GM18951 (cell line): ENCODE measurements at regions not wholly inside any gene's neighbourhood (a gene's known extent, or its start where the extent isn't known, plus 50 kb on each side); places are given as distances from the start of the nearest gene placed in this dataset.

ENCODE experiments used
- POLR2A ChIP-seq: IDR thresholded peaks from 4 replicates; pipeline ENCODE4 v1.6.1; 2011; ENCODE audit warnings: mild to moderate bottlenecking; ENCODE audit not compliant: insufficient read length, insufficient read depth; ENCODE audit errors: extremely low read depth
- in situ Hi-C: fragments of 300-500 bp; cut with MboI; formaldehyde crosslinking; loops from one replicate; pipeline ENCODE4 v1.12.0; 2022; ENCODE audit warnings: low sequenced_read_pairs, mixed read lengths, inconsistent platforms; ENCODE audit not compliant: unreplicated experiment

DNA sequence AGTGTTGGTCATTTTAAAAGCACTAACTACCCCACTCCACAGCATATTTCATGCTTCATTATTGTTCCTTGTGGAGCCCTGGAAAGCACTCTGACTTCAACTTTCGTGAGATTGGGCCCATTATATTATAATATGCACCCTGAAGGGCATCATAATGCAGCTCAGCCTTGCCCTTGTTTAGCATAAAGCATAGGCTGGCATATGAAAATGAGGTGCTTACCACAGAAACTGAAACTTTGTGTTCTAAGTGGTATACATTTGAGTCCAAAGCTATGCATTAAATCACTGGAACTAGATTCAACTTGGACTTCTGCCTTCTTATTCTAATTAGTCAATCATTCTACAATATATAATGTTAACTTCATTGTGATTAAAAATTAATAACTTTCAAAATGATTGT lies 1027.9 kb downstream of the STIM2 start:
- in situ Hi-C loops: no loop called here
- no peak for TF ChIP-seq POLR2A

DNA sequence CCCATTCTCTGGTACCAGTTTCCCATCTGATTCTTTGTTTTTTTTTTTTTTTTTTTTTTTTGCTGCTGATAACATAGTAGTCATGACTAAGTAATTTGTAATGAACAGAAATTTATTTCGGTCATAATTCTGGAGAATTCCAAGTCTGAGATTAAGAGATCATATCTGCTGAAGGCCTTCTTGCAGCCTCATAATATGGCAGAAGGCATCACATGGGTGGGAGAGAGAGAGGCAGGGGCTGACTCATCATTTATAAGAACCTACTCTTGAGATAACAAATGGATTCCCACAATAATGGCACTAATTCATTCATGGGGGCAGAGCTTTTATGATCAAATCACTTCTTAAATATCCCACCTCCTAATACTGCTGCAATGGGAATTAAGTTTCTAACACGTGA lies 1034.3 kb downstream of the STIM2 start:
- no peak for TF ChIP-seq POLR2A
- in situ Hi-C loops: no loop called here

DNA sequence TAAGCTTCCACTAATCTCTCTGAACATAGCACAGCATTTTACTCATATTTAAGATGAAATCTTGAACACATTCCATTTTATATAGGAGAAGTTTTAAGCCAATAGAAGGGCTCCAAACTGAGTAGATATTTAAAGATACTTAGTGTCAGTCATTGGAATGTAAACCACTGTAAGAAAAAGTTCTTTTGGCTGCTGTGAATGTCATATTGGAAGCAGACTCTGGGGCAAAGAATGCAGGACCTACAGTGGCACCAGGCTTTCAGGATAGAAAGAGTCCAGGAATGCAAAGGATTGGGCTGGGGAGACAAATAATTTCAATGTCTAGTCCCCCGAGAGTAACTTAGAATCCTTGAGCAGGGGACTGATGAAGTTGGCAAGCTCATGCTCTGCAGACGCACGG lies 1047.7 kb downstream of the STIM2 start:
- no peak for TF ChIP-seq POLR2A
- in situ Hi-C loops: no loop called here

DNA sequence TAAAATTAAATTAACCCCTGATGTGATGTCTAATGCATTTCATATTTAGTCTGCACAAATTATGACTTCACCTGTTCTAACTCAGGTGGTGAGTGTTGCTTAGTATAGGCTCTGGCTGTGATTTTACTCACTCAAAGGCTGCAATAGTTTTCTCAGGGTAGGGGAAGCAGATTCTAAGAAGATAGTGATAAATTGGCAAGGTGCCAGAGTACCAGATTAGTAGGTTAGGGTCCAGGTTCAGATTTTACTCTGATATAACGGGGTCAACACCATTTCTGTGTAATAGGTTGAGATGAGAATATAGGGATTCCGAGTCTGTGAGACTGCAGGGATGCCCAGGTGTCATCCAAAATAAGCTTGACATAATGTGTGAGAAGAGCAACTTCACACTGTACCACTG lies 1049.6 kb downstream of the STIM2 start:
- in situ Hi-C loops: no loop called here
- no peak for TF ChIP-seq POLR2A

DNA sequence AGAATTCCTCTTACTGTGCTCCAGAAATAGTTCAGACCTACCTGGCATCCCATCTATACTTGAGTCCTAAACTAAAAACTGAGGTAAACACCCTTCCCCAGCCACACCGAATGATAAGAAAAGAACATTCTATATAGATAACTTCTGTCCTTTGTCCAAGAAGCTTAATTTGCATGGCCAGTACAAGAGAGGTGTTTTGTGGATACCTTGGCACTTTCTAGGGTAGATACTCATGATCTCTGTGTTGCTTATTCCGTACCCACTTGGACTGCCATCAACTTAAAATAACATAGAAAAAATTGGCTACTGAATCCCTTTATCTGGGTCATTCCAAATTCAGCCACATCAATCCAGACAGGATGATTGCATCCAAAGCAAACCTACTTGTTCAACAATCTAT lies 1050.4 kb downstream of the STIM2 start:
- TF ChIP-seq POLR2A: no peak
- in situ Hi-C loops: no loop called here

DNA sequence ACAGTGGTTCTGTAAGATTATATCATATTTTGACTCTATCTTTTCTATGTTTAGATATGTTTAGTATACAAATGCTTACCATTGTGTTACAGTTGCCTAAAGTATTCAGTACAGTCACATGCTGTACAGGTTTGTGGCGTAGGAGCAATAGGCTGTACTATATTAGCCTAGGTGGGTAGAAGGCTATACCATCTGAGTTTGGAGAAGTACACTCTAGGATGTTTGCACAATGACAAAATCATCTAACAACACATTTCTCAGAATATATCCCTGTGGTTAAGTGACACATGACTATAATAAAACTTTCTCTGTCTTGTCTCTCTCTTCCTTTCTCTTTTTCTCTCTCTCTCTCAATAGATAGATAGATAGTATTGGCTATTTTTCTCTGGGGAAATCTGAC lies 1053.1 kb downstream of the STIM2 start:
- in situ Hi-C loops: no loop called here
- no peak for TF ChIP-seq POLR2A

DNA sequence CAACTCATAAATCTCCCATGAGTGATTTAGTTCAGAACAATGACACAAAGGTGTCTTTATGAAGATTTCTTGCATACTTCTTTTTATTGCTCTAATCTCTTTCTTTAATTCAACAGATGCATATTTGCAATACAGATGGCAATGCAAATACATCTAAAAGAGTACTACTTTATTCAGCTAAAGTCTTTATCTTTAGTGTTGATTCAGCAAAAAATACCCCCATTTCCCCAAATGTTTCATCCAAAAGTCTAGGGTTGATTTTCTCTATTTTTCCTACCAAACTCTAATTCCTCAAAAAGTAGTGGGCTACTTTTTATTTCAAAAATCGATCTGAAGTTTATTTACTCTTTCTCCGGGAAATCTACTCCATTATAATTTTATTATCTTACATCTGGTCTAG lies 1055.2 kb downstream of the STIM2 start:
- in situ Hi-C loops: no loop called here
- no peak for TF ChIP-seq POLR2A

DNA sequence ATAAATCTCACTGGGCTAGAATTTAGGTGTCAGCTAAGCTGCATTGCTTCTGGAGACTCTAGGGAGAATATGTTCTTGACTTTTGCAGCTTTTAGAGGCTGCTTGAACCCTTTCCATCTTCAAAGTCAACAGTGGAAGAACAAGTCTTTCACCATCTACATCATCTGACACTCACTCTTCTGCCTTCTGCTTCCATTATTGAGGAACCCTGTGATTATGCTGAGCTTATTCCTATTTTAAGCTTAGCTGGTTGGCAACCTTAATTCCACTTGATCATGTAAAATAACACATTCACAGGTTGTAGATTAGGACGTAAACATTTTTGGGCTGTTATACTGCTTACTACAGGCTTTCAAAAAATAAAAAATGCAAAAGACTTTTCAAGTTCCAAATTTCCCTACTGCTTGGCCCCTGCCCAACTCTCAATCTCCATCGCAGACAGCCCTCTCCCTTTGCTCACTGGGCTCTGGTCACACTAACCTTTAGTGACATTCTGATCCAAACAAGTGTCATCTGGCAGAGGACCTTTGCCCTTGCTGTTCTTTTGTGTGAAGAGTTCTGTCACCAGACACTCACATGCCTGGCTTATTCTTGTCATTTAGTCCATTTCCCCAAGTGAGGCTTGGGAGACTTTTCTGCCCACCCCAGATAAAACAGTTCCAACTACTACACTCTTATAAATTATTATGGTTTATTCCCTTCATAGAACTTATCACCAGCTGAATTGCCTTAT lies 1056.0 kb downstream of the STIM2 start:
- in situ Hi-C loops: no loop called here
- no peak for TF ChIP-seq POLR2A

DNA sequence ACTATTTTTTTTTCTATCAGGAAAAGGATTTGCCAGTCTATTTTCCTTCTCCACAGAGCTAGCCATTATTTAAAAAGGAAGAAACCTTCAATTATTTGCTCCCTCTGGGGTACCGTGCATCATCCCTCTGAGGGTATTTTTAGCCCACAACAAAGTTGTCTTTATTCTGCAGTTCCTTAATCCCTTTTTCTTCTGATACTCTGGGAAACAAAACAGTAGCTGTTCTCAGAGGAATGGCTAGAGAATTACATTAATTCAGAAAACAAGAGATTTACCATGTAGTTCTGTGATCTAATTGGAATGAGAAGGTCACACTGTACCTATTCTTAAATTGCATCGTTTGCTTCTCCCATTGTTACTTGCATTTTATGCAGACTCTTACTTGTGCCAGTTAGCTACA lies 1056.7 kb downstream of the STIM2 start:
- no peak for TF ChIP-seq POLR2A
- in situ Hi-C loops: no loop called here

DNA sequence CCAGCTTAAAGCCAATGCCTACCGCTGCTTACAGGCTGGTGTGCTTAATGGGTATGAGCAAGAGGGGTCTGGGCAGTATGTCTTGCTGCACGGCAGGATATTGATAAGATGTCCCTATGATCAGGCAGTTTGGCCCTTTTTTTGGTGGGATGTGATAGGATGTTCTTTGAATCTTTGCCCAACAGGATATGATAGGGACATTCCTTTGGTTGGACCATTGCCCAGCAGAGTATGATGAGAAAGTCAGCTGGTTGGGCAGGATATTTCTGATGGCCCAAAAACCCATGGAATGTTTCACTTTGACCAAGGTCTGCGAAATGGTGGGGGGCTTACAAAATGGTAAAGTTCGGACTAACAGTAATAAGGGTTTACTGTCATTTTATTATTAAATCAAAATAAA lies 1060.6 kb downstream of the STIM2 start:
- no peak for TF ChIP-seq POLR2A
- in situ Hi-C loops: no loop called here

DNA sequence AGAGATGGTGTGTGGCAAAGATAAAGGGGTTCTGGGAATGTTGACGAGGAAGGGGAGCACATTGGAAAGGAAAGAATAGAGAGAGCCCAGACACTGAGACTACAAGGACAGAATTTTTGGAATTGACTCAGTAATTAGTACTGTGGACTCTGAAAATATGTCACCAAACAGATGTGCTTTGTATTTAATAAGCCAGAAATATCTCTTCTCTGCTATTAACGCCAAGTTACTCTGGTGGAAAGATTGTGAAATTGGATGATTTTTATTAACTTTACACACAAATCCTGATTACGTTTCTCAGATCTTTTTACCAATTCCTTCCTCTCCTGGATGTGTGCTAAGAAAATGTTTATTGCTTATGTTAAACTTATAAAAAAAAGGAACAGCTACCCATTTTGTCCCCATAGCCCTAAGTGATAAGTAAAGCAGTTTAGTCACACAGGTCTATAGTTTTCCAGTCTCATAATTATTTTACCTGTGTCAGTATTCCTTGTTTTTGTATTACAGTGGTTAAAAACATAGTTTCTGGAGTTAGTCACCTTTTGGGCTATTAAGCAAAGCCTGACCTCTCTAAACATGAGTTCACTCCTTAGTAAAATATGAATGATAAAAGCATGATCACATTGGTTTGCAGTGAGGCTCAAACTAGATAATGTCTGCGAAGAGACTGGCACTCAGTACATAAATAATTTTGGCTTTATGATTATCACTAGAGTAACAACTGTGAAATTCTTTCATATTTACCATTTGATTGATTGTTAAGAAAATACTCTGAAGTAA lies 1068.3 kb downstream of the STIM2 start:
- TF ChIP-seq POLR2A: no peak
- in situ Hi-C loops: no loop called here

DNA sequence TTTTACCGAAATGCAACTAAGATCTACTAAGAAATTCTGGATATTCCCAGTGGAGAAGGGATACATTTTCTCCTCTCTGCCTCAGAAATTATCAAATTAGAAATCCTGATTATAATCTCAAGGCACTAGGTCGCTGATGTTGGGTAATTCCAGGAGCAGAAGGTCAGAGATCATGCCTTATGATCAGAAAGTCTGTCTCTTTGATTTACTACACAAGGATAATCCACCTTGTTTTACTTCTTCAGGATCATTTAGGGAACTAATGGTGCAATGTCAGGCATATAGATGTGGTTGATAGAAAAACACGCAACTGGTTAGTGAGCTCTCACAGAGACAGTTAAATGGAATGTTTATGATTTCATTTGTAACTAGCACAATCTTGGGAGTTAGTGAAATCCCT lies 1069.7 kb downstream of the STIM2 start:
- TF ChIP-seq POLR2A: no peak

DNA sequence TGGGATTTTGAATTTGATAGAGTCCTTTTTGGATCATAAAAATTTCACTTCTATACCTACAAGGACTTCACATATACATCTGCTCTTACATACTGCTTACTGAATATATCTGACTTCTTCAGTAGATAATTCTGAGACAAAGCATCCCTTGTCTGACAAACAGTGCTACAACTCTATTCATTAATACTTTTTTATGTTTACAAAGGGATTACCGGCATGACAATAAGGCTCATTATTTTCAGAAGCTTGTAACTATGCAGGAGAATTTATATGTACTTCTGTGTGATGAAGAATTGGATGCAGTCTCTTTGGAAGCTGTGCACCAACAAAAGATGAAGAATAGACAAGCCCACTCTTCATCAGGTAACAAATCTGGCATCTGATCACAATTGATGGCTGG lies 1070.3 kb downstream of the STIM2 start:
- in situ Hi-C loops: no loop called here
- TF ChIP-seq POLR2A: no peak

More for the DNA sequence above, 1069.7 kb downstream of the STIM2 start:
- in situ Hi-C loops: no loop called here

DNA sequence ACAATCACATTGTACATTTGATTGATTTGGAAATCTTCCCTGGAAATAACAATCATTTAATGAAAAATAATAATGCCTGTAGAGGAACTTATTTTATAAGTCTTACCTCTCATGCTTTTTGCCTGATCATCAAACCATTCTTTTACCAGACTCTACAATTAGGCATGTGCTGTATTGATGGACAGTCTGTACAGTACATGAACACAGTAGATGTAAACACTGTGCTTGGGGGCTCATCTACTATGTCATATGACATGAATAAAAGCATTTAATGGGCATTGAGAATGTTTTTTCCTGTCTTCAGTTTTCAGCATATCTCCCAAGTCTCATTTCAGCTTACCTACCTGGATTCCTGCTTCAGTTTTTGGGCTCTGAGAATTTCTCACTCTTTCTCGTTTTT lies 1070.9 kb downstream of the STIM2 start:
- TF ChIP-seq POLR2A: no peak
- in situ Hi-C loops: no loop called here
